Limb (tissue), 2 donors: ENCODE measurements at regions not wholly inside any gene's neighbourhood (a gene's known extent, or its start where the extent isn't known, plus 50 kb on each side); places are given as distances from the start of the nearest gene placed in this dataset.
A peak's percentile ranks its signal among the peaks of the same experiment; 100 is the strongest.
"Not testable (repeated sequence)": the region's sequence is repeated elsewhere in the genome, so short reads cannot be mapped to it uniquely, and the experiment has no call there.

Experiments
- DNase-seq, 2 donors: peaks; one replicate each; pipeline ENCODE4 v3.0.0-alpha.2; 2016; ENCODE audit errors: extremely low spot score in 2 of 2

DNA sequence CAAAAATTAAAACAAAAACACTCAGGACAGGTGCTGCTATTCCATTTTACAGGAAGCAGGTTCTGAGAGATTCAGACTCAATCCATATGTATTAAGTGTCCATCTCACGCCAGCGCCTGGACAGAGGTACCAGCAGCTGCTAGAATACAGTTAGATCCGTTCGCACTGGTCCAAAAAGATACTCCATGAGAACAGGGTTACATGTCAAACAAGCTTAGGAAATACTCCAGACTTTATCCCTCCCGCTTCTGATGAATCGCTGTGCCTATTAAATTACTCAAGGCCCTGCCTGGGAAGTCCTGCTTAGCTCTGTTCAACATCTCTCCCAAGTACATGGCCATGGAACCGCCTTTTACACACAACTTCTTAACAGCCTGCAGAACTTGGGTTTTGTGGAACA, 50.2 kb upstream of the SLC35C1 start:
- DNase-seq, result no peak

DNA sequence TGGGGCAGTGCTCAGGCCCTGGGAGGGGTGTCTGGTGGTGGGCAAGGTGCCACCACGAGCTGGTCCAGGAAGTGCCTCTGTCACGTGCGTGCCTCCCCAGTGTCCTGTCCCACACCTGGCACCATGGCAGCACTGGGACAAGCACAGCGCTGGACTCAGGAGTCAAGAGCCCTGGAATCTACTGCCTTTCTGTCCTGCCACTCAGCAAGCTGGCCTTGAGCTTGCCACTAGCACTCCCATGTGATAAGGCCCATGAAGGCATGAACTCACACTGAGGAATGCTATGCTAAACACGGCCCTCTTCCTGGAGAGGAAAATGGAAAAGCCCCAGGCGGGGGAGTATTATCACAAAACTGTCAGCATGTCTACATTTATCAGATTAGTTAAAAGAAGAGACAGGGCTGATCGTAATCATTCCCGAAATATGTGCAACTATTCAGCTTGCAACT, 50.7 kb upstream of the SLC35C1 start:
- no peak for DNase-seq

DNA sequence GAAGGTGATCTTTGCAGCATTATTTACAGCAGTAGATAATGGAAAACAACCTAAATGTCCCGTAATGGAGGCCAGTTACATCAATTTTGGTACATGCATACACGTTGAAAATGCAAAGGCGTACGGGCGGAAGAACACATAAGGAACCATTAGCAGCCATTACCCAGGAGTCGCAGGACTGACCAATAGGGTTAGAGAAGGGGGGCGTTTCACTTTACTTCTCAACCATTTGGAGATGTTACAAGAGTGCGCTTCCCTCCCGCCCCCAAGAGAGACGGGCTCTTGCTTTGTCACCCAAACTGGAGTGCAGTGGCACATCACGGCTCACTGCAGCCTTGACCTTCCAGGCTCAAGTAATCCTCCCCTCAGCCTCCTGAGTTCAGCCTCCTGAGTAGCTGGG, 52.8 kb upstream of the SLC35C1 start:
- DNase-seq, result no peak

GRCh38 chr11:45751430-45751829, 53.5 kb upstream of the SLC35C1 start:
- DNase-seq, result peak in 1 of 2 donors; percentile 49

GRCh38 chr11:45750439-45750838, 54.5 kb upstream of the SLC35C1 start:
- no peak for DNase-seq

GRCh38 chr11:45748801-45749200, 56.1 kb upstream of the SLC35C1 start:
- DNase-seq, result no peak

- peak in 1 of 2 donors; percentile 36 for DNase-seq
Observed at GRCh38 chr11:45745065-45745811, 59.7 kb upstream of the SLC35C1 start.

GRCh38 chr11:45743556-45744468, 61.1 kb upstream of the SLC35C1 start:
- DNase-seq, result no peak

DNA sequence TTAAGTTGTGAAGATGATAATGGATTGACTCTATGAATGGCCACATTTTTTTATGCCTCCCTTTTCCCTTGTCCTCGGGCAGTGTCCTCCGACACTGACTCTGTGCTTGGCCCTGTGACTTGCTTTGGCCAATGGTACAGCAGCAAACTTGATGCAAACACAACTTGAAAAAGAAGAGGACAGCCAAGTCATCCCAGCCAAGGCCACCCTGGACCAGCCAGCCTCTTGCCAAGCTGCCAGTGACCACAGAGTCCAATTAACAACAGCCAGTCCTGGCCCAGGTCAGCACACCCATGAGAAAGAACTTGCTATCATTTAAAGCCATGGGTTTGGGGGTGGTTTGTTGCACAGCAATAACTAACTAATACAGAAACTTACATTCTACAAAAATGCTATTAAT, 63.4 kb upstream of the SLC35C1 start:
- no peak for DNase-seq

- no peak for DNase-seq
Observed at GRCh38 chr11:45741032-45741431, 63.9 kb upstream of the SLC35C1 start.

GRCh38 chr11:45739866-45740265, 65.1 kb upstream of the SLC35C1 start:
- no peak for DNase-seq

DNA sequence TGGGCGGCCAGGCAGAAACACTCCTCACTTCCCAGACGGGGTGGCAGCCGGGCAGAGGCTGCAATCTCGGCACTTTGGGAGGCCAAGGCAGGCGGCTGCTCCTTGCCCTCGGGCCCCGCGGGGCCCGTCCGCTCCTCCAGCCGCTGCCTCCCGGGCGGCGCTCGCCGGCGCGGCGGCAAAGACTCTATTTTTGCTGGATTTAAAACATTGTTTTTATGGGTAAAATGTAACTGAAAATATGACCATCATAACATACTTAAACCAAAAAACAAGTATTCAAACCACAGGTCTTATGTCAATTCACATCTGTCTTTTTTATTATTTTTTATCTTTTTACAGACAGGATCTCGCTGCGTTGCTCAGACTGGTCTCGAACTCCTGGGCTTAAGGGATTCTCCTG, 65.9 kb upstream of the SLC35C1 start:
- DNase-seq, result not testable (repeated sequence)

GRCh38 chr11:45738194-45738593, 66.8 kb upstream of the SLC35C1 start:
- not testable (repeated sequence) for DNase-seq

DNA sequence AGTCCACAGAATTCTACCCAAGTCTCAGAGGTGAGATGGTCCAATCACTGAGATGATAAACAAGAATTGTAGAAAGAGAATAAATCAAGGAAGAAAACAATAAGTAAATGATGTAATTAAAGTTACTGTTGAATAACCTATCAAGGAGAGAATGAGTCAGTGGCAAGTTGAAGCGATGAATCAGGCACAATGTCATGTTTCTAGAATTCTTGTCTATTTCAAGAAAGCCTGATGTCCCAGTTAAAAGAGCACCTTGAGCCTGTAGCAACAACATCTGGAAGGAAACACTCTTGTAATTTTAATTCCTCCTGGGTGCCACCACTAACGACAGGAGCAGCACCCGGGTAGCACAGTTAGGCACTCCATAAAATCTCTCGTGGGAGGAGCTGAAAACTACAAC, 67.9 kb upstream of the SLC35C1 start:
- no peak for DNase-seq

- no peak for DNase-seq
Observed at GRCh38 chr11:45736424-45736823, 68.5 kb upstream of the SLC35C1 start.

- no peak for DNase-seq
Observed at GRCh38 chr11:45733176-45733575, 67.8 kb upstream of the CHST1 start.

- DNase-seq, result no peak
Observed at GRCh38 chr11:45732343-45732742, 66.9 kb upstream of the CHST1 start.

- DNase-seq, result not testable (repeated sequence)
Observed at GRCh38 chr11:45731171-45731570, 65.7 kb upstream of the CHST1 start.

DNA sequence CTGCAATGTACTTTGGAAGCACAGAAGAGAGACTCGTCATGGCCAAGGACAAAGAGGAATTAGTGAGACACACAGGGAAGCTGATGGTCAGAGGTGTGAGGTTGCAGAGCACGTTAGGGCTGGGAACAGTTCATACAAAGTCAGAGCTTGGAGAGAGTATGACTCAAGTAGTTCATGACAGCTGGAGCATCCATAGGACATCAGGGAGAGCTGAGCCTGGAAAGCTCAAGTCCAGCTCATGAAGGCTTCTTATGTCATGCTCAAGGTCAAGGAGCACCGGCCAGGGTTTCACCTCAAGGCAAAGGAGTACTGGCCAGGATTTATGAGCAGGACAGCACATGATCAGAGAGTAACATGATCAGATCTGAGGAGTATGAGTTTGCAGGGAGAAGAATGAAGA, 64.6 kb upstream of the CHST1 start:
- no peak for DNase-seq

GRCh38 chr11:45726493-45727054, 61.2 kb upstream of the CHST1 start:
- DNase-seq, result no peak

- DNase-seq, result no peak
Observed at GRCh38 chr11:45725776-45726492, 60.5 kb upstream of the CHST1 start.

DNA sequence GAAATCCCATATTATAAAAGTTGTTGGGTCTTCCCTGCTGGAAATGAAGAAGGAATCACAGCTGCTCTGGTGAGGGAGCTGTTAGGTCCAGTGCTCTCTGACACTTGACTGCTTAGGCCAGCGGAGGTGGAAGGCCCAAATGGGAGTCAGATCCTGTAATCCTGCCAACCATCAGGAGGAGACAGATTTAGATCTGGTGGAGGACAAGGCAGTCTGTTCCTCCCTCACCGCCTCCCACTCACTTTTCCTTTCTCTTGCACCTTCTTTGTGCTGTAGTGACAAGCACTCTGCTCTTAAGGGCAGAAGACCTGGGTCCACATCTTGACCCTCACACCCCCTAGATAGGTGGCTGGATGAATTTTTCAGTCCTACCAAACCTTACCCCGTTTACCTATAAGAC, 59.7 kb upstream of the CHST1 start:
- DNase-seq, result no peak
